Kasumi-1 (cell line): ENCODE measurements at regions not wholly inside any gene's neighbourhood (a gene's known extent, or its start where the extent isn't known, plus 50 kb on each side); places are given as distances from the start of the nearest gene placed in this dataset.
"Not testable (repeated sequence)": the region's sequence is repeated elsewhere in the genome, so short reads cannot be mapped to it uniquely, and the experiment has no call there.

Experiments
- DNase-seq, 2 experiments: peaks; one replicate each; lab custom pipeline; 2025; lab: John Stamatoyannopoulos, UW

- DNase-seq, result not testable (repeated sequence)
Observed at GRCh38 chr14:106196459-106196858, 670.1 kb downstream of the TMEM121 start.

DNA sequence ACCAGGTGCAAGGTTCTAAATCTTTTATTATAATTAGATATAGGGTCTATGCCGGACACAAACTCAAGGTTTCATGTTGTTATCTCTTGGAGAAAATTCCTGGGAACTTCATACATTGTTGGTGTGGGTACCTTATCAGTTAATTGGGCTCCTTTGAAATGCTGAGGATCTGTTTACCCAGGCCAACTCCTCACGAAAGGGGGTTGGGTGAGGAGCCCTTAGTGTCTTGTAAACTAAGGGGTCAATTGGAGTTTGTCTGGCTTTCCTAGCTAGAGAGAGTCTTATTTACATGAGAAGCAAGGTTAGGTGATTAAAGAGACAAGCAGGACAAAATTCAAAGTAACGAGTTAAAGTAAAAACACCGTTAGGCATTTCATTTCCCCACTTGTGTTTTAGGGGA lies 670.9 kb downstream of the TMEM121 start:
- DNase-seq, result not testable (repeated sequence)

DNA sequence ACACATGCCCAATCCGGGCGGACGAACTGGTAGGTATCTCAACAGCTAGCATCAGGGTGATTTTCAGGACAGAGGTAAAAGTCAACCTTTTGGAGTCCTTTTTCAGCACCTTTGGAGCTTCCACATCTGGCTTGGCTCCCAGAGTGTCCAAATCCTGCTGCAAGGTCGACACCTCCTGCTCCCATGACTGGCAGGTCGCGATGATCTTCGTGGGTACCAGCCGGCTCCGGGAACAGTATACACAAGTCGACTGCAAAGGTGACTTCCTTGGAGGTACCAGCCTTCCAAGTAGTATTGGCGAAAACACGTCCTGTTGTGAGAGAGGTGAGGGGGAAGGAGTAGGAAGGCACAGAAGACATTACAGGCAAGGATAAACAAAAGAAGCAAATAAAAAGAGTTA lies 672.7 kb downstream of the TMEM121 start:
- no peak for DNase-seq

DNA sequence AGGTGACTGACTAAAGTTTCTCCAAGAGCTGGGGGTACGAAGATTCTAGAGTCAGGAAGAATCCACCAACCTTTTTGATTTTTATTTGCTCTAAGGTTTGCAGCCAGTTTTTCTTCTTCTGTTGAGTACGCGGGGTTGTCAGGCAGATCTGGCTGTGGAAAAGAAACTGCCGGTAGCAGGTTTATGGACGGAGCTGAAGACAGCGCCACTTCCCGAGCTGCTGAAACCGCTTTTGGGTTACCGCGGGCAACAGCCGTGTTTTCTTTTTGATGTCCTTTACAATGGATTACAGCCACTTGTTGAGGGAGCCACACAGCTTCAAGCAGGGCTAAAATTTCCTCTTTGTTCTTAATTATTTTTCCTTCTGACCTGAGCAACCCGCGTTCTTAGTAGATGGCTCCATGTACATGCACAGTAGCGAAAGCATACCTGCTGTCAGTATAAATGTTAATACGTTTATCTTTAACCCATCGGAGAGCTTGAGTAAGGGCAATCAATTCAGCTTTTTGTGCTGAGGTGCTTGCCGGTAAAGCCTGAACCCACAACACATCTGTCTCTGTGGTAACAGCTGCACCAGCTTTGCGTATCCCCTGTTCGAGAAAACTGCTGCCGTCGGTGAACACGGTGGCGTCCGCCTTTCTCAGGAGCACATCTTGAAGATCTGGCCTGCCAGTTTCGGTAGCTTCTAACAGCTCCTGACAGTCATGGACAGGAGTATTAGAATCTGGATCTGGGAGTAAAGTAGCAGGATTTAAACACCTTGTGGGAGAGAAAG lies 674.3 kb downstream of the TMEM121 start:
- no peak for DNase-seq

DNA sequence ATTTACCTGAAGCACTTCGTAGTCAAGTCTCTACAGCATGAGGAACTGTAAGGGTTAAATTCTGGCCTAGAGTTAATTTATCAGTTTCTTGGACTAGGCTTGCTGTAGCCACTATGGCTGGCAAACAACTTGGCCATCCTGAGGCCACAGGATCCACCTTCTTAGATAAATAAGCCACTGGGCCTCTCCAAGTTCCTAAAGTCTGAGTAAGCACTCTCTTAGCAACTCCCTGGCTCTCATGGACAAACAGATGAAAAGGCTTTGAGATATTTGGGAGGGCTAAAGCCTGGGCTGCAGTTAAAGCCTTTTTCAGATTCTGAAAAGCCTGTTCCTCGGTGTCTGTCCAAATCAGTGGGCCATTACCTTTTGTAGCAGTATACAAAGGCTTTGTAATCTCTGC lies 675.0 kb downstream of the TMEM121 start:
- no peak for DNase-seq

DNA sequence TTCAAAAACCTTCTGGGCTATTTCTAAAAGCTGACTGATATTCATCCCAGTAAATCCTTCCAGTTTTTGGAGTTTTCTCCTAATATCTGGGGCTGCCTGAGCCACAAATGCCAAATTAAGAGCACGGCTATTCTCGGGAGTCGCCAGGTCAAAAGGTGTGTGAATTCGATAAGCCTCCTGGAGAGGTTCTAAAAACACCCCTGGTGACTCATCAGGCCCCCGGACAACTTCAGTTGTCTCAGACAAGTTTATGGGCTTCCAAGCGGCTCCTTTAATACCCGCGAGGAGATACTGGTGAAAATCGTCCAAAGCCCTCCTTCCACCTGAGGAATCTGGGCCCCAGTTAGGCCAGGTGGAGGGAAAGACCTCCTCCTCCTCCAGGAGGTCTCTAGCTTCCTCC lies 677.1 kb downstream of the TMEM121 start:
- no peak for DNase-seq

DNA sequence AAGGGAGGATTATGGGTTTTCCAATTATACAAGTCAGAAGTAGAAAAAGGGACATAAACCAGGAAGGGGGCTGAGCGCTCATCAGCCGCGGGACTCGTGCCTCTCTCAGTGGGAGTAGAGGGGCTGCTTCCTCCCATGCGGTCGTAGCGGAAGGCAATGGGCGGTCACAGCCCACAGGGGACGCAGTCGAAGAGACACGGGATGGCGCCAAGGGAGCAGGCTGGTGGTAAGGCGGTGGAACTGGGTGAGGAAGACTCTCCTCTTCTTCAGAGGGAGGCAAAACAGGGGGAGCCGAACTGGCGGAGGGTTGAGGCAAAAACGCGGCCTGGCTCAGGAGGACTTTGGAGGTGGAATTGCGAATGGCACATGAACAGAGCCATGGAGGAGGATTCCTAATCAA lies 677.7 kb downstream of the TMEM121 start:
- no peak for DNase-seq

DNA sequence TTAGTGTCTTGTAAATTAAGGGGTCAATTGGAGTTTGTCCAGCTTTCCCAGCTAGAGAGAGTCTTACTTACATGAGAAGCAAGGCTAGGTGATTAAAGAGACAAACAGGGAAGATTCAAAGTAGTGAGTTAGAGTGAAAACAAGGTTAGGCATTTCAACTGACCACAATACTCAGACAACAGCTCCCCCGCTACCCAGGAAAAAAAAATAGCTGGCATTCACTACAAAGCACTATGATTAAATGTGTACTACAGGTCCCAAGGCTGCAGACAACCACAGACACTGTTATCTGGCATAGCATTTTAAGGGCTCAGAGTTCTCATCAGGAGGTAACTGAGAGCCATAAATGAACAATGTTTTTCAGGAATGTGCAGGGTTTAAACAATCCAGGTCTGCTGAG lies 680.9 kb downstream of the TMEM121 start:
- no peak for DNase-seq

DNA sequence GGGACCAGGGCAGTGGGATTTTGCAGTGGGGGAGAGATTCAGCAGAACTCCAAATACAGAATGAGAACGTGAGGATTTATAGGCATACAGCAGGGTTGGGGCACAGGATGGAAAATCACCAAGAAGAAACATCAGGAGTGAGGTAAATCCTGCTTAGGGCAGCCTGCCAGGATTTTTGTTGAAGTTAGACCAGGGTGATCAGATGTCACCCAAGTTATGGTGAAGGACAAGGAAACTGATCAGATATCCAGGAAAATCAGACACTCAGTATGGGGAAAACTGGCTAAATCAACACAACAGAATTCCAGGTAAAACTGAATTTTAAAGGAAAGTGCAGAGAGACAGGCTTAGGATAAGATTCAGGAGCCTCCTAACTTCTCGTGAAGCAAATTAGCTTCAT lies 682.4 kb downstream of the TMEM121 start:
- DNase-seq, result no peak

- DNase-seq, result no peak
Observed at GRCh38 chr14:106209755-106210154, 683.4 kb downstream of the TMEM121 start.

DNA sequence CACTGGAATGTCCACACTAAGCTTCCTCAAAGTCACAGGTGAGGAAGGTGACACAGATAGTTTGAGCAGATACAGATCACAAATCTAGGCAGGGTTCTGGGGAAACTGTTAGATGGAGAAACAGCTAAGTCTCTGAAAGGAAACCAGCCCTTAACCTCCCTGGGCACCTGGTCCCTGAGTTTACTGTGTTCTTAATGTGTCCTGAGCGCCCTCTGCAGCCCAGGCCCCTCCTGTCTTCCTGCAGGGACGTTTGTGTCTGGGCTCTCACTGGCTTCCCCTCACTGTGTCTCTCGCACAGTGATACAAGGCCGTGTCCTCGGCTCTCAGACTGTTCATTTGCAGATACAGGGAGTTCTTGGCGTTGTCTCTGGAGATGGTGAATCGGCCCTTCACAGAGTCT lies 684.3 kb downstream of the TMEM121 start:
- peak; percentile 8 to 50 for DNase-seq

DNA sequence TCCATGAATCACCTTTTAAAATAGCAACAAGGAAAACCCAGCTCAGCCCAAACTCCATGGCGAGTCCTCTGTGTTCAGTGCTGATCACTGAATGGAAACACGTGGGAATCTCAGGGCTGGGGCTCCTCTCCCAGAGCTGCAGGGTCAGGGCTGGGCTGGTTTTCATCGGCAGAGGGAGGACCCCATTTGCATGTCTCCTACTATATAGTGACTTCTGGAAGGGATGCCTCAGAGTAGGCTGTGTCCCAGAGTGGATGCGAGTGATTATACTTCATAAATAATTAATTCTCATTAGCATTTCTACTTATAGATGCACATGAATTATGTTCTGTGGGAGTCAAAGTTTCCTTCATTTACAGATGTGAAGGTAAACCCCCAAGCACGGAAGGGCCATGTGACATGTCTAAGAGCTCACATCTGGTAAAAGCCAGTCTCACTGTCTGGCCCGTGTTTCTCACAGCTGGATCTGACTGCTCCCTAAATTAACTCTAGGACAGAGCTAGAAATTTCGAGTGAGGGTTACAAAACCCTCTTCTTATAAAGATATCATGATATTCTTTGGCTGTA lies 685.0 kb downstream of the TMEM121 start:
- DNase-seq, result no peak

DNA sequence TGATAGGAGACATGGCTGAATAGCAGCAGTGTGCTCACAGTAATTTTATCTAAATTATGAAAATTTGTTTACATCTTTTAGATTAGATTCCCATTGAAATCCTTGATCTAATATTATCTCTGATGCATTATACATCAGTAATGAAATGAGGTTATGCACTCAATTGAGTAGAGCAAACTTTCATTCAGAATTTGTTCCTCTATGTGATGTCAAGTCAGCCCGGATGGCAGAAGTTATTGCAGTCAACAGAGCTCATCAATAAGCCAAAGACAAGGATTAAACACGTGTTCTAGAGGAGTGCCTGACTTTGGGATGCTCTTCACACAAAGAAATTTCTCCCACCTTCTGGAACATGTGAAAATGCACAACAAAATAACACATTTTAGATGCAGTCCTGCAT lies 688.8 kb downstream of the TMEM121 start:
- no peak for DNase-seq

- DNase-seq, result no peak
Observed at GRCh38 chr14:106216679-106217078, 690.3 kb downstream of the TMEM121 start.

DNA sequence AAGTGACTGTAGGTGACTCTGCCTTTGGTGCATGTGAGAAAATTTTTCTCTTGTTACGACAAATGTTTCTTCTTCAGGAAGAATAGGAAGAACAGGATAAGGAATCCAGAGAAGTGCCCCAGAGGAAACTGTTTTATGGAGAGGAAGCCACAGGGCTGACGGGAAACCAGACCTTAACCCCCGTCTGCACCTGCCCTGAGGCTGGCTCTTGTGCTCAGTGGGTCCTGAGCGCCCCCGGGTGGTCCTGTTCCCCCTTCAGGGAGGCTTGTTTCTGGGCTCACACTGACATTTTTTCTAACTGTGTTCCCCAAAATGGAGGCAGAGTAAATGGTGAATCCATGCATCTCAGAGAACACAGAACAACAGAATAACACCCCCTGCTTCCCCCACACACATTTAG lies 691.8 kb downstream of the TMEM121 start:
- peak; percentile 48 to 50 for DNase-seq

- no peak for DNase-seq
Observed at GRCh38 chr14:106222311-106222710, 695.9 kb downstream of the TMEM121 start.

DNA sequence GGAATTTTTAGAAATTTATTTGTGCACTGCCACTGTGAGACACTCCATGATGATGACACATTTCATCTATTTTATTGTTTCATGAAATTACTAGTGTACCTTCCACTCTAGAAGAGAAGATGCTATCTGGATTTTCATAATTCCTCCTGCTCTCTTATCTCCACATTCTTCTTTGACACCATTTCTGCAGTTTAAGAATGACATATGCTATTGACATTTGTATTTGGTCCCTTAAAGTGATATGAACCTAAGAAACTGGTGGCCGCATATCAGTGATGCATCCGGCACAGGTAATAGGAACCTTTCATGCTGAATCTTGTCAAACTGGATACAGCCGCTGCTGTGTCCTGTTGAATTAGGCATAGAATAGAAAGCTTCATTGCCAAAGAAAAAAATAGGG lies 696.3 kb downstream of the TMEM121 start:
- DNase-seq, result no peak

GRCh38 chr14:106227793-106228192 lies 701.4 kb downstream of the TMEM121 start:
- DNase-seq, result no peak

- no peak for DNase-seq
Observed at GRCh38 chr14:106228541-106229158, 702.3 kb downstream of the TMEM121 start.

DNA sequence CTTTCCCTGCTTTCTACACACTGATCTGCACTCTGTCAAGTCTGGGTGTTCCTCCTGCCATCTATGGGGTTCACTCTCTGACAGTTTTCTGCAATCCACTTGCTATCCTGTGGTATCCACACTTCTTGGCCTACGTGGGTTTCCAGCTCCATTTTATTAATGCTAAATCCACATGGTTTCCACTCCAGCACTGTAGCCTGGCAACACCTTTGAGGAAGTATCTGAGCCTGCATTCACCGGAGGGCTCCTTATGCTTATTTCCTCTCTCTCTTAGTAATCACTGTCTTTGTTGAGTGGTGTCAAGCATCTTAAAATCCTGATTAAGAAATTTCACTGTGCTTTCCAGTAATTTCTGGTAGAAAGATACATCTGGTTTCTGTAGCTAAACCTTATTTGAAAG lies 703.7 kb downstream of the TMEM121 start:
- no peak for DNase-seq

GRCh38 chr14:106233191-106233590 lies 706.8 kb downstream of the TMEM121 start:
- DNase-seq, result not testable (repeated sequence)

DNA sequence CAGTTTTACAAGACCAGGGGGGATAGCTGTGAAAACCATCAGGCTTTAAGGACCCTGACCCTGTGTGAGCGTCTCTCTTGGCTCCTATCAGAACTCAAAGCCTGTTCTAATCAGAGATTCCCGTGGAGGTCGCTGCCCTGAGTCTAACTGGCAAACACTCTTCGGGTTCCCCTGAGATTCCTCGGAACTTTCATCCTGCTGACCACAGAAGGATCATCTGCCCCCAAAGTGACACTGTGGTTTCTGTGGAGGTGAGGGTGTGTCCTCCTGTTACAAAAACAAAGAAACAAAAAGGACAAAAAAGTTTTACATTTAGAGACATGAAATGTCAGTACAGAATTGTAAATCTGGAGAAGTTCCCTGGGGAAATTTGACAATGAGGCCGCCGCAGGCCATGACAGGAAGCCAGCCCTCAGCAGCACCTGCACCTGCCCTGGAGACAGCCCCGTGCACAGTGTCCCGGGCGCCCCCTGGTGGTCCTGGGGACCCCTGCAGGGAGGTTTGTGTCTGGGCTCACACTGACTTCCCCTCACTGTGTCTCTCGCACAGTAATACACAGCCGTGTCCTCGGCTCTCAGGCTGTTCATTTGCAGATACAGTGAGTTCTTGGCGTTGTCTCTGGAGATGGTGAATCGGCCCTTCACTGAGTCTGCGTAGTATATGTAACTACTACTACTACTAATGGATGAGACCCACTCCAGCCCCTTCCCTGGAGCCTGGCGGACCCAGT lies 708.3 kb downstream of the TMEM121 start:
- not testable (repeated sequence) for DNase-seq
